OCI-LY1 (cell line): ENCODE measurements at regions not wholly inside any gene's neighbourhood (a gene's known extent, or its start where the extent isn't known, plus 50 kb on each side); places are given as distances from the start of the nearest gene placed in this dataset.

Experiments used
- H2AFZ ChIP-seq: fragments of 200-600 bp; sonication (generic), shearing (Covaris generic); 2 replicates; pipeline ENCODE4 v1.6.0; 2014; ENCODE audit warnings: antibody characterized with exemption, mild to moderate bottlenecking, low read length
- H3F3A ChIP-seq: fragments of 200-600 bp; sonication (generic), shearing (Covaris generic); 2 replicates; pipeline ENCODE4 v1.6.0; 2014; ENCODE audit warnings: mild to moderate bottlenecking, antibody characterized with exemption, low read length, moderate library complexity; ENCODE audit not compliant: insufficient read depth
- H3K27ac ChIP-seq: fragments of 200-600 bp; sonication (generic); 2 replicates; pipeline ENCODE4 v1.5.1; 2014; ENCODE audit warnings: low read length, mixed run types, mild to moderate bottlenecking, low read depth; ENCODE audit not compliant: poor library complexity, severe bottlenecking
- H3K27me3 ChIP-seq: fragments of 200-600 bp; sonication (generic); 2 replicates; pipeline ENCODE4 v1.6.0; 2014; ENCODE audit warnings: antibody characterized with exemption, mild to moderate bottlenecking, low read length, moderate library complexity; ENCODE audit not compliant: insufficient read depth
- H3K36me3 ChIP-seq: fragments of 200-600 bp; sonication (generic); 2 replicates; pipeline ENCODE4 v1.6.1; 2014; ENCODE audit warnings: mild to moderate bottlenecking, antibody characterized with exemption, low read length, moderate library complexity, mixed read lengths; ENCODE audit not compliant: insufficient read depth
- H3K4me1 ChIP-seq: fragments of 200-600 bp; sonication (generic); 2 replicates; pipeline ENCODE4 v1.5.1; 2014; ENCODE audit warnings: mild to moderate bottlenecking, low read length, moderate library complexity; ENCODE audit not compliant: insufficient read depth, severe bottlenecking
- H3K4me2 ChIP-seq: fragments of 200-600 bp; sonication (generic), shearing (Covaris generic); 2 replicates; pipeline ENCODE4 v1.6.1; 2014; ENCODE audit warnings: low read length
- H3K4me3 ChIP-seq: fragments of 200-600 bp; sonication (generic); 2 replicates; pipeline ENCODE4 v1.5.1; 2014; ENCODE audit warnings: low read length, low read depth, mild to moderate bottlenecking, mixed read lengths; ENCODE audit not compliant: poor library complexity, severe bottlenecking
- H3K79me2 ChIP-seq: fragments of 200-600 bp; shearing (Covaris generic); 2 replicates; pipeline ENCODE4 v1.6.1; 2016; ENCODE audit warnings: mixed run types, low read length, mixed read lengths; ENCODE audit not compliant: insufficient read depth
- H3K9ac ChIP-seq: fragments of 200-600 bp; sonication (generic), shearing (Covaris generic); 2 replicates; pipeline ENCODE4 v1.6.1; 2014; ENCODE audit warnings: mild to moderate bottlenecking, low read length, mixed read lengths
- H3K9me2 ChIP-seq: fragments of 200-600 bp; sonication (generic), shearing (Covaris generic); 2 replicates; pipeline ENCODE4 v1.6.1; 2014; ENCODE audit warnings: low read depth, mild to moderate bottlenecking, low read length, mixed read lengths
- H3K9me3 ChIP-seq: fragments of 200-600 bp; shearing (Covaris generic); 2 replicates; pipeline ENCODE4 v1.6.1; 2014; ENCODE audit warnings: low read length, mixed read lengths
- H4K20me1 ChIP-seq: fragments of 200-600 bp; sonication (generic), shearing (Covaris generic); 2 replicates; pipeline ENCODE4 v1.6.0; 2016; ENCODE audit warnings: mild to moderate bottlenecking, low read length; ENCODE audit not compliant: insufficient read depth
- EZH2 ChIP-seq: fragments of 200-600 bp; sonication (generic), shearing (Covaris generic); IDR thresholded peaks from 2 replicates; pipeline ENCODE4 v1.8.0; 2017; ENCODE audit warnings: borderline replicate concordance, mixed run types, mild to moderate bottlenecking, antibody characterized with exemption, low read length, moderate library complexity, mixed read lengths
- TF ChIP-seq, protein P1 (sequence below): fragments of 200-600 bp; sonication (generic), shearing (Covaris generic); IDR thresholded peaks from 2 replicates; pipeline ENCODE4 v1.5.1; 2017; ENCODE audit warnings: mild to moderate bottlenecking, antibody characterized with exemption, low read length, moderate library complexity, mixed read lengths

DNA sequence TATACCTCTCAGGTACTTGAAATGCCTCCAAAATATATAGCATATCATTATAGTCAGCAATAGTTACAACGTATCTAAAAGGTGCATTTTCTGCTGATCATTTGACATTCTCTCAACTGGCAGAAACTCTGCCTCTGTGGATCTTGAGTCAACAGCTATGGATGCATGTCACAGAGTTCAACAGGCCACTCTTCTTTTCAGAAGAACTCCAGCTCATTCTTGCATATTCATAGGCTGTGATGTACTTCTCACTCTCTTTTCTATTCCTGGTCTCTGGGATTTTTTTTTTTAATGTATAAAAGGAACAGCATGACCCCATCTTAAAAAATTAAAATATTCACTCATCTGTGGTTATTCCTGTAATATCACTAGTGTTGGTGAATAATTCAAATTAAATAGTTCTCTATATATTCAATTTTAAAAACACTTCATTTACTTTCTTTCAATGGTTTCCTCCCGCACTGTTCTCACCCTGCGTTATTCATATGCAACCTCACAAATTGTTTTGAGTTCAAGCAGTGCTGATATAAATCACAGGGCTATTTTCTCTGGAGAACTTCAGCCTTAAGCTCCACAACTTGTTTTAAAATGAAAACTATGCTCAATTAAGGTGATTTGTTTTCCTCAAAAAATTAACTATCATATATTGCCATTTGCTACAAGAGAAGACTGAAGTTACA, 1111.2 kb upstream of the ADGRL3 start:
- no peaks in the 10 kb centered on the region for H3F3A ChIP-seq
- H3K79me2 ChIP-seq = no peaks in the 10 kb centered on the region
- H3K9ac ChIP-seq = no peak overlapping the region
- no peak overlapping the region for H3K4me2 ChIP-seq
- no peaks in the 10 kb centered on the region for H4K20me1 ChIP-seq
- no peaks in the 10 kb centered on the region for H3K9me2 ChIP-seq
- H3K9me3 ChIP-seq = no peaks in the 10 kb centered on the region
- H3K4me1 ChIP-seq = no peaks in the 10 kb centered on the region
- H3K36me3 ChIP-seq = no peaks in the 10 kb centered on the region
- TF ChIP-seq, protein P1, sequence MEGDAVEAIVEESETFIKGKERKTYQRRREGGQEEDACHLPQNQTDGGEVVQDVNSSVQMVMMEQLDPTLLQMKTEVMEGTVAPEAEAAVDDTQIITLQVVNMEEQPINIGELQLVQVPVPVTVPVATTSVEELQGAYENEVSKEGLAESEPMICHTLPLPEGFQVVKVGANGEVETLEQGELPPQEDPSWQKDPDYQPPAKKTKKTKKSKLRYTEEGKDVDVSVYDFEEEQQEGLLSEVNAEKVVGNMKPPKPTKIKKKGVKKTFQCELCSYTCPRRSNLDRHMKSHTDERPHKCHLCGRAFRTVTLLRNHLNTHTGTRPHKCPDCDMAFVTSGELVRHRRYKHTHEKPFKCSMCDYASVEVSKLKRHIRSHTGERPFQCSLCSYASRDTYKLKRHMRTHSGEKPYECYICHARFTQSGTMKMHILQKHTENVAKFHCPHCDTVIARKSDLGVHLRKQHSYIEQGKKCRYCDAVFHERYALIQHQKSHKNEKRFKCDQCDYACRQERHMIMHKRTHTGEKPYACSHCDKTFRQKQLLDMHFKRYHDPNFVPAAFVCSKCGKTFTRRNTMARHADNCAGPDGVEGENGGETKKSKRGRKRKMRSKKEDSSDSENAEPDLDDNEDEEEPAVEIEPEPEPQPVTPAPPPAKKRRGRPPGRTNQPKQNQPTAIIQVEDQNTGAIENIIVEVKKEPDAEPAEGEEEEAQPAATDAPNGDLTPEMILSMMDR = no peak
- TF ChIP-seq EZH2 = no peak
- no peak overlapping the region for H2AFZ ChIP-seq
- H3K27ac ChIP-seq = no peak overlapping the region
- no peak overlapping the region for H3K4me3 ChIP-seq
- H3K27me3 ChIP-seq = no peaks in the 10 kb centered on the region

DNA sequence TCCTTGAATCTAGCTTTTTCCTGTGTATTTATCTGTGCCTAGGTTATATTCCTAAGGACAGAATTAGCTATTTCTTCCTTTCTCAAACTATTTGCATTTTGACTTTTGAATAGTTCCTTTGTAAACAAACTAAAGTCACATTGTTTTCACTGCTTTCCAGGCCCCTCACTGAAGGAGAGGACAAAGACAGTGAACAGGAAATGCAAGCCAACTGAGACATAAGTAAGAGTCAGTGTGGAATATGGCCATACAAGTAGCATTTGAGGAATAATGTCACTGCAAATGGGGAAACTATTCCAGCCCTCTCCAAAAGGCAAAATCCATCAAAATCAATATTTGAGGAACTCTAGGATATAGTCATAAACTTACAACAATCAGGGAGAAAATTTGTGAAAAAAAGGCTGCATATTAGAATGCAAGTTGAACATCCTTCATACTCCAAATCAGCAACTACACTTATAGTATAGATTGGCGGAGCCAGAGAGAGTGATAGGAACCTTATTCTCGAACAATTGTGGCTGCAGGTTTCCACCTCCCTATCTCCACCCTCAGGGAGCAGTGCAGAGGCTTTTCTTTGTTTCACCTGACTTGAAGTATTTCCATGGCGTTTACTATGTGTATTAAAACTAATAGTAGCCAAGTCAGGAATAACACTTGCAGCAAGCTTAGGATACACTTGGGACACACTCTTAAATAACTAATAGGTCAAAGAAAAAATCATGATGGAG, 1110.4 kb upstream of the ADGRL3 start:
- TF ChIP-seq, protein P1 = no peak
- TF ChIP-seq EZH2 = no peak
- Histone ChIP-seq H3F3A (no peaks in the 10 kb centered on the region), H3K36me3 (no peaks in the 10 kb centered on the region), H3K9me2 (no peaks in the 10 kb centered on the region), H3K4me2 (no peak overlapping the region), H3K4me3 (no peak overlapping the region), H3K9me3 (no peaks in the 10 kb centered on the region), H3K9ac (no peak overlapping the region), H2AFZ (no peak overlapping the region), H3K27ac (no peak overlapping the region), H3K27me3 (no peaks in the 10 kb centered on the region), H3K4me1 (no peaks in the 10 kb centered on the region), H4K20me1 (no peaks in the 10 kb centered on the region), H3K79me2 (no peaks in the 10 kb centered on the region)

DNA sequence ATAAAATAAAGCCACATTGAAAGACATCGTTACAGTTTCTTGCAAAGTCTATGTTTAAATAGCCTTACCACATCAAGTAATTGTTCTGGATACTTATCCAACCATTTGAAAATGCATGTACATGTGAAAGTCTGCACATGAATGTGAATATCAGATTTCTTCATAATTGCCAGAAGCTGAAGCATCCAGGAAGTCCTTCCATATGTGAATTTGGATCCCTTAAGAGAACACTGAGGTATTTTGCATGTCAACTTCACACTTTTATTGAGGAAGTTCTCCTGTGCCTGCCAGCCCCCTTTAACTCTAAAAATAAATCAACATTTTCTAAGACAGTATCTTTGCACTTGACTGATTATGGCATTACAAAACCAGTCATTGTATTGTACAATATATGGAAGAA, 1103.5 kb upstream of the ADGRL3 start:
- H3F3A ChIP-seq = no peaks in the 10 kb centered on the region
- no peak overlapping the region for H3K9ac ChIP-seq
- TF ChIP-seq EZH2 = no peak
- TF ChIP-seq, protein P1 = no peak
- H3K9me3 ChIP-seq = no peaks in the 10 kb centered on the region
- no peak overlapping the region for H3K4me3 ChIP-seq
- no peaks in the 10 kb centered on the region for H3K4me1 ChIP-seq
- no peaks in the 10 kb centered on the region for H3K79me2 ChIP-seq
- no peak overlapping the region for H2AFZ ChIP-seq
- H3K27me3 ChIP-seq = no peaks in the 10 kb centered on the region
- no peak overlapping the region for H3K4me2 ChIP-seq
- H3K36me3 ChIP-seq = no peaks in the 10 kb centered on the region
- no peak overlapping the region for H3K27ac ChIP-seq
- H4K20me1 ChIP-seq = no peaks in the 10 kb centered on the region
- H3K9me2 ChIP-seq = no peaks in the 10 kb centered on the region
